Esophagus mucosa (tissue), 1 donor: ENCODE measurements at regions not wholly inside any gene's neighbourhood (a gene's known extent, or its start where the extent isn't known, plus 50 kb on each side); places are given as distances from the start of the nearest gene placed in this dataset.

ENCODE experiments used
- ATAC-seq: fragments of 200-7000 bp; cut with Tn5 transposase; one replicate; pipeline ENCODE4 v1.9.1; 2020
- donor health status: DM: yes; HTN: yes; CAD: no.

- no peak for ATAC-seq
These were observed 166.9 kb downstream of the GLI2 start for GRCh38 chr2:120902592-120902991.

- ATAC-seq = no peak
These were observed 168.7 kb downstream of the GLI2 start for GRCh38 chr2:120904379-120904778.

GRCh38 chr2:120904830-120905234, 169.2 kb downstream of the GLI2 start:
- no peak for ATAC-seq

- no peak for ATAC-seq
These were observed 169.6 kb downstream of the GLI2 start for GRCh38 chr2:120905298-120905697.

GRCh38 chr2:120905824-120906571, 170.3 kb downstream of the GLI2 start:
- no peak for ATAC-seq

DNA sequence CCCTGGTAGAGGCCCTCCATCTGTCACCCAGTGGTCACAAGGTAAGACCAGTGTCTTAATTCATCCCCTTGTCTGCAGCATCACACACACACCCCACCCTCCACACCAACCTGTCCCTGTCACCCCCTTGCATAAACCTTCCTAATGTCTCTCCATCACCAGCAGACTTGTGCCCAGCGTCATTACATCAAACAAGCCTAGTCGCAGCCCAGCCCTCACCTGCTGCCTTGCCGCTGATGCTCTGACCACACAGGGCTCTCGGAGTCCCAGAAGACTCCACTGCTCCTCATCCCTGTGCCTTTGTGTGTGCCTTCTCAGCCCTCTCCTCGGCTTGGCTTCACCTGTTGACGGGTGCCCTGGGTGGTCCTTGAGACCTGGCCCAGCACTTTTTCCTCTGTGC, 171.2 kb downstream of the GLI2 start:
- ATAC-seq = no peak

DNA sequence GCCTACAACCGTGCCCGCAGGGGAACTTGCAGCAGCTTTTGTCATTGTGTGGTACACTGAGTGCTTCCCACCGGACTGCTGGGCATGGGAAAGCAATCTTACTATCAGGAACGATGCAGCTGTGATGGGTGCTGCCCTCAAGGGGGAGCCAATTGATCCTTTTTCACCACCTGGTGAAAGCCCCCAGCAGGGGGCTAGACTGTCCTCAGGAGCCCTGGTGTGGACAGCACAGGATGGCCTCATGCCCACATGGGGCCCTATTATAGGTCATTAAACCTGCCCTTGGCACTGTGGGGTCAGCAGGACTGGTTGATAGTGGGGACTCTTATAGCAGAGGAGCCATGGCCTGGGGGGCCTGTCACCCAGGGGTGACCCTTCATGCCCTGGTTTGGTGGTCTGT, 172.2 kb downstream of the GLI2 start:
- no peak for ATAC-seq

DNA sequence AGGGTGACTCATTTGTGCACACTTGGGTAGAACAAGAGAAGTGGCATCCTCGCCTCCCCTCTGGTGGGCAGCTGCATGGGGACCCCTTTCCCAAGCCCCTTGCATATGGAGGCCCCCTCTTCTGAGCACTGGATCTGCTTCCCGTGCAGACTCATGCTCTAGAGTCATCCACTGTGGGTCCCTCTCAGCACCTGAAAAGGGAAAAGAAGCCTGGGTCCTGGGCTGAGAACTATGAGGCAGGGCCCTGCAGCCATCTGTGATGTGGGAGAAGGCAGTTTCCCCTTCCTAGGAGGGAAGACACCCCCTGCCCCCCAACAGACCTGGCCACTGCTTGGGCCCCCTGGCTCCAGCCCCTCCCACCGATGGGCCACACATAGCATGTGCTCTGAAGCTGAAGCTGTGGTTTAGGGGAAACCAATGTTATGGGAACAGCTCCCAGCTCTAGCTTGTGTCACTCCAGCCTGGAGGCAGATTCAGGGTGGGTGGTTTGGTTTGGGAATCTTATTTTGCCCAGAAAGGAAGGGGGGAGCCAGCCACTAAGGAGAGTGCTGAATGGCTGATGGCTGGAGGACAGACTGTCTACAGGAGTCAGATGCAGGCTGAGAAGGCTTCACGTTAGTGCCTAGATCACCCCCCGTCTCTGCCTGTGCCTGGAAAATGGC, 172.8 kb downstream of the GLI2 start:
- no peak for ATAC-seq

DNA sequence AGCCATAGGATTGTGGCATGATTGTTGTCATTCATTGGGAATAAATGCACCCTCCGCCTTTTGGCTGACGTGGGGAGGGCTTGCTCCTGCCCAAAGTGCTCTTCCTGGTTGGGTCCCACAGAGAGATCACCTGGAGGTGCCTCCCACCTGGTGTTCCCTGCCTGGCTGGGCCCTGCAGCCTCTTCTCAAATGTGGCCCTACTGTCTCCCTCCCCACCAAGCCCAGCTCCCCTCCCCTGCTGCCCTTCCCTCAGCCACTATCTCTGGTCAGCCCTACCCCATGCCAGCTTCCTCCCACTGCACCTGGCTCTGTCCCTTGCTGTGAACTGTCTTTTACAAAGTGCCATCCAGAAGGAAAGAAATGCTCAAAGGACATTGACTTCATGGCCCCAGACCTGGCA, 173.4 kb downstream of the GLI2 start:
- no peak for ATAC-seq

GRCh38 chr2:120910164-120910563, 174.5 kb downstream of the GLI2 start:
- ATAC-seq = no peak

GRCh38 chr2:120910956-120911951, 175.6 kb downstream of the GLI2 start:
- ATAC-seq = peak; percentile 82

GRCh38 chr2:120912101-120912985, 176.7 kb downstream of the GLI2 start:
- peak; percentile 79 for ATAC-seq

DNA sequence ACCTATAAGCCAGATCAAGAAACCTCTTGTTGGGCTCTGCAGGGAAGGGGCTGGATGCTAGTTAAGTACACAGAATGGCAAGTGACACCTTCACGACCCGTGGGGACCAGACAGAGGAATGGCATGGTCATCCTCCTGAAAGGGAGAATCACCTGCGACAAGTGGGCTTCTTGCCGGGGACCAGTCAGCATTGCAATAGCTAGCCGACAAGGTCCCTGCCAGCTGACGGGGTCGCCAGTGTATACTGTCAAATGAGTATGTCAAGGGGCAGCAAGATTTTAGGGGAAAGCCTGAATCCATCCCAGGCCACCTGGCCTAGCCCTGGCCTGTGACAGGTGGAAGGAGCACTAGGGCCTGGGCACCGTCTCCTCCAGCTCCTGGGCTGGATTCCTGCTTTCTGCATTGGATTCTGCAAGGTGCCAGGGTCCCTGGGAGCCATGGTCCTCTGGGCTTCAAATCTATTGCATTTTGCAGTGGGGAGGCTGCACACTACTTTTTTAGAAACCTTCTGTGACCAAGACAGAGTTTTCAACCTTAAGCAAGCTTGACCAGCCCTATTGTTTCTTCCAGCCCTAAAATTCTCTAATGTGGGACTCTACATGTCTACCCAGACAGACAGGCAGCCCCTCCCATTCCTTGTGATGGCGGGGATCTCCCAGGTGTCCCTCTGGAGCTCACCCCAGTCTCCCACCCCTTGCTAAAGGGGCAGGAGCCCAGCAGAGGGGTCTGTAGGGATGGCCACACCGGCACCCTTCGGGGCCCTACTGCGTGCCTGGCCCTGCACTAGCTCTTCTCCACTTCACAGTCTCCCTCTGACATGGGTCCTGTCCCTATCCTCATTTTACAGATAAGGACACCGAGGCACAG, 178.5 kb downstream of the GLI2 start:
- ATAC-seq = no peak

GRCh38 chr2:120914839-120915521, 179.3 kb downstream of the GLI2 start:
- no peak for ATAC-seq

- no peak for ATAC-seq
These were observed 180.0 kb downstream of the GLI2 start for GRCh38 chr2:120915670-120916069.

GRCh38 chr2:120916446-120916845, 180.8 kb downstream of the GLI2 start:
- no peak for ATAC-seq

DNA sequence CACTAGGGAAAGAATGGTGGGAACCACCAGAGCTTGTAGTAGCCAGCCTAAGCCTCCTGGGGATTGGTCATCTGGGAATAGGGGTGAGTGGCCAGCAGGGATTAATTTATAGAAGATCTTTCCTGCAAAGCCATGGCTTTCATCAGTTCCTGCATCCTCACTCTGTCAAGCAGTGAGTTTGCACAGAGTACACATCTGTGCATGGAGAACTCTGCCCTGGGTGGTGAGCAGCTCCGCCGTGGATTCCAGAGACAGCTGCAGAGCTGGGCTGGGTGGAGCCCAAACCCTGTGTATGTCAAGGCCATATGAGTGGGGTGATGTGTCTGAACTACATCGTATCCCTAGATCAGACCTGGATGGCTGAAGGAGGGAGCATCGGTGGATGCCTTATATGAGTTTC, 182.2 kb downstream of the GLI2 start:
- no peak for ATAC-seq

DNA sequence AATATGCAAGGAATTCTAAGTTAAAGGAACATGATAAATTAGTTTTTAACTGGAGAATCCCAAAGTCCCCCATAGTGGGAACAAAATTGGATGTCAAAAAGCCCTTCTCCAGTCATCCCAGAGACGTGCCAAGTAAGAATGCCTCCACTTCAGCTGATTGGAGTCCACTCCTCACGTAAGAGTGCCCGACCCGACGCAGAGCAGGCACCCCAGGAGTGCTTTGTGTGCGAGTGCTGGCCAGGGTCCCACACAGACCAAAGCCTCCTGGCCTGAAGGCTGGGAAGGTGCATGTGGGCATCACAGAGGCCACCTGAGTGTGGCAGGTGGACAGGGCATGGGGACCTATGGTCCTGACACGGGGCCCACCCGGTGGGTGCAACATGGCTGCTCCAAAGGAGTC, 183.5 kb downstream of the GLI2 start:
- ATAC-seq = no peak

GRCh38 chr2:120919771-120920453, 184.2 kb downstream of the GLI2 start:
- no peak for ATAC-seq
